GM21423 (cell line): ENCODE measurements at regions not wholly inside any gene's neighbourhood (a gene's known extent, or its start where the extent isn't known, plus 50 kb on each side); places are given as distances from the start of the nearest gene placed in this dataset.

Experiments used
- ATAC-seq: cut with Tn5 transposase; IDR thresholded peaks from one replicate; pipeline ENCODE4 v1.9.1; 2021; ENCODE audit warnings: mild to moderate bottlenecking, moderate library complexity; ENCODE audit not compliant: unreplicated experiment

GRCh38 chr10:8921568-8921967 lies 867.1 kb downstream of the GATA3 start:
- no peak for ATAC-seq

GRCh38 chr10:8923096-8923495 lies 868.6 kb downstream of the GATA3 start:
- ATAC-seq, result no peak

DNA sequence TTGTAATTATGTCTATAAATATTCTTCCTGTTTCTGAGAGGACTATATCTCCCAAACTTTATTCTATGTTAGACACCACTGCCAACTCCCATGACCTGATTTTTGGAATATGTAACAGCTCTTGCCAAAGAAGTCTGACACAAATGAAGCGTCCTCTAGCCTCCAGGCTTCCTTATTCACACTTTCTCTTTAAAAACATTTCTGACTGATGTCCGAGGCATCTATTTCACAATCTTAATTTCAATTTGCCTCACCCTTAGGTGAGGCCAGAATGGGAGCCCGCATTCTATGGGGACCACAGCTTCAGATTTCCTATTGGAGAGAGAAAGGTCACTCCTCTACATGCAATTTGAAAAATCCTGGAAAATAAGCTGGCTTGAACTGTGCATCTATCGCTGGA lies 873.2 kb downstream of the GATA3 start:
- ATAC-seq, result no peak

GRCh38 chr10:8946451-8946850 lies 892.0 kb downstream of the GATA3 start:
- no peak for ATAC-seq

- no peak for ATAC-seq
Observed at GRCh38 chr10:8950978-8951377, 896.5 kb downstream of the GATA3 start.

DNA sequence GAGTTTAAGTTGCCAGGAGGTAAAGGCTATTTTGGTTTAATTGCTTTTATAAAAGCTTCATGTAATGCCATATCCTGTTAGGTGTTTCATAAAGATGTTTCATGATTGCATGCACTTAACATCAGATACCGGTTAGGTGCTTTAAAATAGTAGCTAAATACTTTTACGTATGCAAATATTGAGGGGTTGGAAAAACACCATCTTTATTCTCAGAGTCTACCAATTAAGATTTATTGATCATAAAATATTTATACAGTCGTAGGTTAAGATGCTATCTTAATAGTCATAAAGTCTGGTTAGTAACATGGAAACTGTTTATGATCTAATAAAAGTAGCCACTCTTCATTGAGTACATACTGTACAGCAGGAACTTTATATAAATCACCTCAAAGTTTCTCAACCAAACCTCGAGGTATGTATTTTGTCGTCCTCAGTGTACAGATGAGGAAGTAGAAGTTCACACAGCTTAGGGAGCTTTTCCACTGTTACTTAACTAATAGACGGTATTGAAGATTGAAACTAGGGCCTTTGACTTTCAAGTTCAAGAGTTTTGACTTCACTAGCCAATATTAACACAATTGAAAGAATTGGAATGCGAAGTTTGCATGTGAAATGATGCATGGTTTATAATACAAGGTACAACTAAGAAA lies 897.1 kb downstream of the GATA3 start:
- no peak for ATAC-seq

DNA sequence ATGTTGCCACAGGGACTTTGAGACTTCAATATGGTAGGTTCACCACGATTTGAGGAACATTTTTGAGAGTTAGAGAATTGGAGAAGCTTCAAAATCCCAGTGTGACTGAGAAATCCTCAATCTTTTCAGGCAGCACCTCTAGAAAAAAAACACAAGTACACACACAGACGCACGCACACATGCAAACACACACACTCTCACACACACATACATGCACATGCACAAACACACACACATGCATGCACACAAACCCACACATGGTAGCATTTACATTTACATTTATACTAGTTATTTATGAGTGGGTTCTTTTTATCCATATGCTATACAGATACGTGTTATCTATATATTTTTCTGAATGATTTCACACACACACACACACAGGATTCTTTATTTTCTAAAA lies 901.9 kb downstream of the GATA3 start:
- ATAC-seq, result no peak

GRCh38 chr10:8962249-8962648 lies 907.8 kb downstream of the GATA3 start:
- ATAC-seq, result no peak

DNA sequence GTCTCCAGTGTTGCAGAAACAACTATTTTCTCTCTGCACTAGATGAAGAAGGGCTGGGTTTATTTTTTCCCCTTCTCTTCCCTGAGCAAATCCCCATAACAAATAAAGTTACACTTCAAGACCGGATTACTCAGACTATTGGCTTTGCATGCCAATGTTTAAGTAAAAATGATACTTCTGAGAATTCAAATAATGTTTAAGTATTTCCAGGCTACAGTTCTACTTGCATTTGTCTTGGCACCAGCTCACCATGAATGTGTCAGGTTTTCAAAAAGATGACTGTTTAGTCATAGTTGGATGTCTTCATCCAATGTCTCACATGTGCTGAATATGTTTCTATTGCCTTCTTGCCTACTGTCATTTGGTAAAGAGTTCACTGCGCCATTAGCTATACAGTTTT lies 912.6 kb downstream of the GATA3 start:
- ATAC-seq, result no peak

- ATAC-seq, result no peak
Observed at GRCh38 chr10:8969853-8970252, 915.4 kb downstream of the GATA3 start.

GRCh38 chr10:8975535-8975934 lies 921.0 kb downstream of the GATA3 start:
- ATAC-seq, result no peak

DNA sequence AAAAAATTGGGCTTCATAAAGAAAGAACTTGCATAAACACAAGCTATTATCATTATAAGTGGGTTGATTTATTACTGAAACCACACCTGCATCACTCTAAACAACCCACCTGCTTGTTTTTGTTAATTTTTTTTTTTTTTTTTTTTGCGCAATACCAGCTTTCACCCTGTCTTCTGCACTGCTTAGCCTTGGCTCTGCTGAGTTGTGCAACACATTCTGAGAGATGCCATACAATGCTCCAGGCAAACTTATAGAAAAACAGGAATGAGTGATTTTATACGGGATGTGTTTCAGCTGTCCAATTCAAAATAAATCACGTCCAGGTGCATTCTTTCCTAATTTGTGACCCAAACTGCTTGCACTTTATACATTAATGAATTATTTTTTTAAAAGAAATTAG lies 923.6 kb downstream of the GATA3 start:
- ATAC-seq, result no peak

GRCh38 chr10:8979976-8980375 lies 925.5 kb downstream of the GATA3 start:
- no peak for ATAC-seq

DNA sequence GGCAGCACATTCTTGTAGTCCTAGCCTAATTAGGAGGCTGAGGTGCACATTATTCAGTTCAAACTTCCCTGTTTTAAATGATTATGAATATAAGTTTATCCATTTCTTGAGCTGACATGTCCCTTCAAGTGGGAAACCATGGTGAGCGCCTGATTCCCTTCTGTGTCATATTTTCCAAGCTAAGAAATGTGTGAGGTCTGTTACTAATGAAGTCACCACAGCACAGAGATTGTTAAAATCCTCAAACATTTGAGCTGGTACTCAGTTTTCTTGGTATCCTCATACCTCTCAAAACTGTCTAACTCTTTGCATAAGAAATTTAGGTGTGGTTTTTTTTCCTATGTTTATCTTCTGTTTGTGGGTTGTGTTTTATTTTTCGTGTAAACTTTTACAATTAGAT lies 926.8 kb downstream of the GATA3 start:
- ATAC-seq, result no peak

- no peak for ATAC-seq
Observed at GRCh38 chr10:8985651-8986050, 931.2 kb downstream of the GATA3 start.

- no peak for ATAC-seq
Observed at GRCh38 chr10:8986975-8987374, 932.5 kb downstream of the GATA3 start.

- no peak for ATAC-seq
Observed at GRCh38 chr10:8987712-8988111, 933.2 kb downstream of the GATA3 start.

GRCh38 chr10:8990280-8990987 lies 935.9 kb downstream of the GATA3 start:
- ATAC-seq, result no peak

GRCh38 chr10:8992009-8992408 lies 937.5 kb downstream of the GATA3 start:
- no peak for ATAC-seq

GRCh38 chr10:8993864-8994263 lies 939.4 kb downstream of the GATA3 start:
- ATAC-seq, result no peak

- no peak for ATAC-seq
Observed at GRCh38 chr10:8998751-8999150, 944.3 kb downstream of the GATA3 start.

- ATAC-seq, result no peak
Observed at GRCh38 chr10:9003122-9003521, 948.6 kb downstream of the GATA3 start.

DNA sequence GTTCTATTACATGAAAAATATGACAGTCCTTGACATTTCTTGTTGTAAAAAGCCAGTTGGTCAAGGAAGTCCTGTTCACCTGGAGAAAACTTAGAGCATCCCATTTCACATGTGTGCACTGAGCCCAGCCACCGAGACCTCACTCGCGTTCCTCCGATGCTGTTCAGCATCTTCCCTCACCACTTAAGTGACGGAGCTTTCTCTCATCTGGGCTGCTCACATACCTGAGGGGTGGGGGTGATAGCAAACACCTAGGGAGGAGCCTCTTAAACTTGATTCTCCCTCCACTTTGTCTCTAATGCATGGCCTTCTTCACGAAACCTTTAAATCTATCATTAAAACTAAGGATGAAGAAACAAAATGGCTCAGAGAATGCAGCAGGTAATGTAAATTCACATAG lies 950.2 kb downstream of the GATA3 start:
- ATAC-seq, result no peak
